ENCODE measurements at regions not wholly inside any gene's neighbourhood (a gene's known extent, or its start where the extent isn't known, plus 50 kb on each side); places are given as distances from the start of the nearest gene placed in this dataset.

GRCh38 chr11:95713428-95713827, 76.2 kb downstream of the FAM76B start:
- no peaks in the 10 kb centered on the region for H3K9me2 ChIP-seq (ENCODE audit: insufficient read depth)
- CTCF ChIA-PET, result interaction anchor here (2.8 kb wide), 1 partner anchor 8 kb away, joined by 16 read pairs; no protein-coding TSS in a partner anchor
- no peaks in the 10 kb centered on the region for H3K36me3 ChIP-seq (ENCODE audit: control insufficient read depth in 1 of 2, insufficient read depth in 2 of 2, low read length in 2 of 2)
- no peak overlapping the region for H3K4me2 ChIP-seq (ENCODE audit: low read length)
- DNase-seq (ENCODE audit: low read depth, low spot score) (no peak), ATAC-seq (no peak)
- POLR2A ChIA-PET, result no interaction called here
- no peaks in the 10 kb centered on the region for H3K9me3 ChIP-seq (ENCODE audit: control insufficient read depth in 1 of 2, insufficient read depth in 1 of 2, low read depth in 1 of 2, low read length in 2 of 2)
- H2AFZ ChIP-seq (ENCODE audit: low read depth, low read length, poor library complexity, severe bottlenecking), result no peak overlapping the region
- intact Hi-C loops (cut with micrococcal nuclease), result no loop called here
- RAD21 ChIA-PET (ENCODE audit: low non-redundant PET in 1 of 2, low total read pairs in 2 of 2, uncharacterized antibody in 2 of 2, unreplicated experiment in 2 of 2), result no interaction called here
- H3K27ac ChIP-seq (ENCODE audit: low read depth, low read length), result no peak overlapping the region
- no peaks in the 10 kb centered on the region for H3K4me1 ChIP-seq (ENCODE audit: control insufficient read depth in 1 of 2, insufficient read depth in 2 of 2, low read length in 2 of 2)
- no TSS peak for BruUV-seq (replicated peaks)
- no peaks in the 10 kb centered on the region for H3K79me2 ChIP-seq (ENCODE audit: insufficient read depth, low read length)
- no peak for TF ChIP-seq SRF (IDR thresholded peaks at IDR 0.05; ENCODE audit: low read depth)
- TF ChIP-seq TCF7L2 (IDR thresholded peaks at IDR 0.05; ENCODE audit: borderline replicate concordance, extremely low read depth, insufficient read depth, insufficient read length), result no peak
- no peak for TF ChIP-seq REST (IDR thresholded peaks at IDR 0.05; ENCODE audit: low read depth)
- TF ChIP-seq MAX (IDR thresholded peaks at IDR 0.05), result no peak
- TF ChIP-seq EZH2 (IDR thresholded peaks at IDR 0.05), result no peak
- TF ChIP-seq ZBTB33 (IDR thresholded peaks at IDR 0.05; ENCODE audit: extremely low read depth, insufficient replicate concordance, low read length), result no peak
- no peak for TF ChIP-seq ZFX (IDR thresholded peaks at IDR 0.05)
- TF ChIP-seq POLR2A (IDR thresholded peaks at IDR 0.05; ENCODE audit: borderline replicate concordance, extremely low read depth, insufficient read depth, insufficient read length), result no peak
- no peak for TF ChIP-seq EGR1 (IDR thresholded peaks at IDR 0.05; ENCODE audit: low read depth)
- TF ChIP-seq RAD21 (IDR thresholded peaks at IDR 0.05; ENCODE audit: low read depth), result no peak
- H3K4me3 ChIP-seq (replicated peaks in 1 of 2; ENCODE audit: low read depth in 1 of 2, low read length in 2 of 2), result no peak overlapping the region
- no peaks in the 10 kb centered on the region for H4K20me1 ChIP-seq (ENCODE audit: insufficient read depth)
- no peak overlapping the region for H3K9ac ChIP-seq (ENCODE audit: low read length)
- peaks cover 25% of the 10 kb centered on the region for H3K27me3 ChIP-seq (ENCODE audit: insufficient read depth, low read length)

Measured in HCT116 (cell line).